IMR-90 (cell line): ENCODE measurements at regions not wholly inside any gene's neighbourhood (a gene's known extent, or its start where the extent isn't known, plus 50 kb on each side); places are given as distances from the start of the nearest gene placed in this dataset.

Source experiments
- ATAC-seq: fragments of 200-7000 bp; cut with Tn5 transposase; 2 replicates; pipeline ENCODE4 v1.9.1; 2020; ENCODE audit warnings: low read depth, mild to moderate bottlenecking, moderate library complexity
- BruUV-seq: library from RNA; stranded (reverse); fragments of 400-500 nt; replicated peaks from 2 replicates; lab custom pipeline; 2021; lab: Mats Ljungman, UMichigan
- CTCF ChIA-PET: fragments of 300-600 bp; formaldehyde crosslinking; extraction: SDS; loops from one replicate; lab custom pipeline; 2021; ENCODE audit warnings: antibody characterized with exemption; lab: Yijun Ruan, JAX
- POLR2A ChIA-PET: fragments of 300-600 bp; sonication (Branson Sonifier 250); formaldehyde crosslinking; loops from one replicate; lab custom pipeline; 2022; ENCODE audit warnings: antibody characterized with exemption; ENCODE audit not compliant: unreplicated experiment; lab: Charles Lee
- DNase-seq: peaks from one replicate; pipeline ENCODE4 v3.0.0; 2013
- H2AFZ ChIP-seq: replicated peaks from 2 replicates; pipeline ENCODE3; 2013; ENCODE audit warnings: low read length, mild to moderate bottlenecking; ENCODE audit not compliant: poor library complexity
- H2AK5ac ChIP-seq: 2 replicates; pipeline ENCODE4 v1.6.1; 2013; ENCODE audit warnings: low read depth, low read length, inconsistent platforms
- H2AK9ac ChIP-seq: replicated peaks from 2 replicates; pipeline ENCODE3; 2013; ENCODE audit warnings: mild to moderate bottlenecking, low read depth, low read length, moderate library complexity; ENCODE audit not compliant: poor library complexity
- H2BK120ac ChIP-seq: 2 replicates; pipeline ENCODE4 v1.6.1; 2013; ENCODE audit warnings: low read depth, low read length, inconsistent platforms
- H2BK15ac ChIP-seq: 3 replicates; pipeline ENCODE4 v1.6.1; 2013; ENCODE audit warnings: low read depth, low read length, inconsistent platforms
- H2BK20ac ChIP-seq: 2 replicates; pipeline ENCODE4 v1.6.1; 2013; ENCODE audit warnings: low read depth, mild to moderate bottlenecking, inconsistent platforms, low read length, moderate library complexity
- H2BK5ac ChIP-seq: 2 replicates; pipeline ENCODE4 v1.6.1; 2013; ENCODE audit warnings: mild to moderate bottlenecking, low read depth, low read length, inconsistent platforms; ENCODE audit not compliant: poor library complexity, severe bottlenecking
- H3K14ac ChIP-seq: replicated peaks from 2 replicates; pipeline ENCODE4 v1.6.1; 2013; ENCODE audit warnings: low read depth, low read length, inconsistent platforms
- H3K18ac ChIP-seq: 2 replicates; pipeline ENCODE4 v1.6.1; 2013; ENCODE audit warnings: low read depth, low read length, control low read depth
- H3K23ac ChIP-seq: 2 replicates; pipeline ENCODE4 v1.6.1; 2013; ENCODE audit warnings: low read depth, low read length, inconsistent platforms
- H3K27ac ChIP-seq: 2 replicates; pipeline ENCODE4 v1.5.1; 2013; ENCODE audit warnings: mild to moderate bottlenecking, control low read depth, low read length; ENCODE audit not compliant: insufficient read depth
- H3K27me3 ChIP-seq: 2 replicates; pipeline ENCODE4 v1.6.1; 2013; ENCODE audit warnings: low read length; ENCODE audit not compliant: control insufficient read depth, insufficient read depth
- H3K36me3 ChIP-seq: 2 replicates; pipeline ENCODE4 v1.6.1; 2013; ENCODE audit warnings: low read length, mixed read lengths; ENCODE audit not compliant: control insufficient read depth, insufficient read depth
- H3K4ac ChIP-seq: 2 replicates; pipeline ENCODE4 v1.6.1; 2013; ENCODE audit warnings: low read depth, low read length, inconsistent platforms
- H3K4me1 ChIP-seq: 2 replicates; pipeline ENCODE4 v1.6.1; 2013; ENCODE audit warnings: low read length, mixed read lengths; ENCODE audit not compliant: control insufficient read depth, insufficient read depth
- H3K4me2 ChIP-seq: 2 replicates; pipeline ENCODE4 v1.6.1; 2013; ENCODE audit warnings: low read depth, mild to moderate bottlenecking, control low read depth, low read length, moderate library complexity
- H3K4me3 ChIP-seq: 2 replicates; pipeline ENCODE4 v1.5.1; 2013; ENCODE audit warnings: low read depth, mild to moderate bottlenecking, control low read depth, low read length, moderate library complexity; ENCODE audit not compliant: insufficient read depth
- H3K56ac ChIP-seq: 2 replicates; pipeline ENCODE4 v1.6.1; 2013; ENCODE audit warnings: low read length, inconsistent platforms; ENCODE audit not compliant: insufficient read depth; ENCODE audit errors: extremely low read depth
- H3K79me1 ChIP-seq, 2 experiments: 2 replicates each; pipeline ENCODE4 v1.6.1; 2013; ENCODE audit warnings: low read length in 2 of 2, inconsistent platforms in 1 of 2, low read depth in 1 of 2
- H3K9ac ChIP-seq: 2 replicates; pipeline ENCODE4 v1.6.1; 2013; ENCODE audit warnings: low read depth, low read length, control low read depth
- H3K9me1 ChIP-seq: 2 replicates; pipeline ENCODE4 v1.6.1; 2013; ENCODE audit warnings: low read length, inconsistent platforms; ENCODE audit not compliant: insufficient read depth
- H3K9me3 ChIP-seq: 2 replicates; pipeline ENCODE4 v1.6.1; 2013; ENCODE audit warnings: low read length; ENCODE audit not compliant: control insufficient read depth, insufficient read depth
- H4K20me1 ChIP-seq: 2 replicates; pipeline ENCODE4 v1.6.1; 2013; ENCODE audit warnings: low read length, inconsistent platforms; ENCODE audit not compliant: insufficient read depth
- H4K5ac ChIP-seq: 2 replicates; pipeline ENCODE4 v1.6.1; 2013; ENCODE audit warnings: mild to moderate bottlenecking, low read depth, low read length, control low read depth
- H4K8ac ChIP-seq, 2 experiments: 2 replicates each; pipeline ENCODE4 v1.6.1; 2013; ENCODE audit warnings: low read depth in 2 of 2, low read length in 2 of 2, control low read depth in 1 of 2, inconsistent platforms in 1 of 2
- H4K91ac ChIP-seq: 2 replicates; pipeline ENCODE4 v1.6.1; 2013; ENCODE audit warnings: low read depth, low read length, inconsistent platforms; ENCODE audit not compliant: insufficient read depth
- CEBPB ChIP-seq: IDR thresholded peaks from 2 replicates; pipeline ENCODE4 v1.6.1; 2012; ENCODE audit warnings: low read depth, low read length, improper control_type of control experiment
- CHD1 ChIP-seq: IDR thresholded peaks from 2 replicates; pipeline ENCODE4 v1.6.1; 2012; ENCODE audit warnings: low read depth, low read length, improper control_type of control experiment
- CTCF ChIP-seq: conservative IDR thresholded peaks from 2 replicates; pipeline ENCODE4 v1.5.1; 2012; ENCODE audit warnings: mild to moderate bottlenecking, low read depth, low read length, improper control_type of control experiment
- ELK1 ChIP-seq: fragments of 150-350 bp; IDR thresholded peaks from 2 replicates; pipeline ENCODE4 v1.6.1; 2016; ENCODE audit warnings: low read depth, mild to moderate bottlenecking, low read length, moderate library complexity, borderline replicate concordance
- FOS ChIP-seq: fragments of 150-350 bp; IDR thresholded peaks from 2 replicates; pipeline ENCODE4 v1.6.1; 2016; ENCODE audit warnings: low read depth, low read length
- RCOR1 ChIP-seq: IDR thresholded peaks from 2 replicates; pipeline ENCODE4 v1.6.1; 2012; ENCODE audit warnings: mild to moderate bottlenecking, low read length, improper control_type of control experiment; ENCODE audit not compliant: insufficient replicate concordance
- RFX5 ChIP-seq: IDR thresholded peaks from 2 replicates; pipeline ENCODE4 v1.8.0; 2012; ENCODE audit warnings: low read depth, mild to moderate bottlenecking, low read length, moderate library complexity
- WGBS, 2 experiments: methylation state at CpG; one replicate each; pipeline versions ENCODE4 v1.1.5 to v1.1.7; 2013; ENCODE audit warnings: missing lambda C conversion rate in 2 of 2; ENCODE audit not compliant: insufficient read length in 1 of 2; ENCODE audit errors: extremely low coverage in 2 of 2; 5-methylcytosine and 5-hydroxymethylcytosine counted together
- dilution Hi-C: fragments of 300-500 bp; cut with HindIII; formaldehyde crosslinking; loops from one replicate; pipeline ENCODE4 v1.14.3; 2018; ENCODE audit warnings: low sequenced_read_pairs; ENCODE audit not compliant: unreplicated experiment
- in situ Hi-C: fragments of 300-500 bp; cut with MboI; formaldehyde crosslinking; loops from 3 replicates; pipeline ENCODE4 v1.14.3; 2019; ENCODE audit warnings: low sequenced_read_pairs, inconsistent platforms, mixed read lengths
- intact Hi-C: fragments of 100-400 bp; cut with micrococcal nuclease; formaldehyde crosslinking; loops from 2 replicates; pipeline ENCODE4 v1.10.0; 2022

GRCh38 chr5:67827541-67827940 lies 388.0 kb upstream of the PIK3R1 start:
- Histone ChIP-seq H3K9ac (no peak overlapping the region), H3K27me3 (no peaks in the 10 kb centered on the region), H4K91ac (no peak overlapping the region), H3K4me2 (no peak overlapping the region), H2BK5ac (no peak overlapping the region), H2AFZ (no peak overlapping the region), H2AK5ac (no peak overlapping the region), H4K20me1 (no peaks in the 10 kb centered on the region), H2AK9ac (no peak overlapping the region), H2BK15ac (no peak overlapping the region), H2BK120ac (no peak overlapping the region), H3K23ac (no peak overlapping the region), H3K27ac (no peak overlapping the region), H3K9me3 (no peaks in the 10 kb centered on the region), H3K4ac (no peak overlapping the region), H4K5ac (no peak overlapping the region), H3K18ac (no peak overlapping the region), H3K79me1 (no peaks in the 10 kb centered on the region), H2BK20ac (no peak overlapping the region), H3K36me3 (no peaks in the 10 kb centered on the region), H3K4me1 (no peaks in the 10 kb centered on the region), H3K4me3 (no peak overlapping the region), H3K56ac (no peak overlapping the region), H3K9me1 (no peaks in the 10 kb centered on the region), H3K14ac (no peak overlapping the region), H4K8ac (no peak overlapping the region)
- no TSS peak for BruUV-seq
- dilution Hi-C loops (no loop called here), intact Hi-C loops (no loop called here), in situ Hi-C loops (no loop called here)
- 50% methylated on average over 2 of the region's 7 CpGs; no CpG with 5 or more reads in 1 of the 2 experiments for WGBS, 2 experiments
- CTCF ChIA-PET, result no interaction called here
- POLR2A ChIA-PET, result no interaction called here
- ATAC-seq (no peak), DNase-seq (no peak)
- TF ChIP-seq ELK1, result no peak
- TF ChIP-seq FOS, result no peak
- TF ChIP-seq CHD1, result no peak
- TF ChIP-seq CTCF, result no peak
- no peak for TF ChIP-seq CEBPB
- TF ChIP-seq RCOR1, result no peak
- no peak for TF ChIP-seq RFX5
